Hepatocyte (in vitro differentiated cells): ENCODE measurements at regions not wholly inside any gene's neighbourhood (a gene's known extent, or its start where the extent isn't known, plus 50 kb on each side); places are given as distances from the start of the nearest gene placed in this dataset.

ENCODE experiments used
- DNase-seq: peaks from one replicate; pipeline ENCODE4 v3.0.0-alpha.2; 2016; ENCODE audit warnings: low spot score
- H2AFZ ChIP-seq: fragments of 200-600 bp; sonication (generic); 2 replicates; pipeline ENCODE4 v1.6.0; 2016; ENCODE audit warnings: antibody characterized with exemption, mild to moderate bottlenecking
- H3K27ac ChIP-seq: fragments of 200-600 bp; sonication (generic); 2 replicates; pipeline ENCODE4 v1.5.1; 2016; ENCODE audit warnings: mild to moderate bottlenecking
- H3K27me3 ChIP-seq: fragments of 200-600 bp; sonication (generic); 2 replicates; pipeline ENCODE4 v1.6.1; 2016
- H3K36me3 ChIP-seq: fragments of 200-600 bp; sonication (generic); replicated peaks from 2 replicates; pipeline ENCODE4 v1.5.1; 2016; ENCODE audit warnings: low read depth; ENCODE audit not compliant: insufficient read depth
- H3K4me1 ChIP-seq: fragments of 200-600 bp; sonication (generic); 2 replicates; pipeline ENCODE4 v1.5.1; 2016; ENCODE audit warnings: mild to moderate bottlenecking, moderate library complexity; ENCODE audit not compliant: insufficient read depth
- H3K4me2 ChIP-seq: fragments of 200-600 bp; sonication (generic); 2 replicates; pipeline ENCODE4 v1.6.0; 2016
- H3K4me3 ChIP-seq: fragments of 200-600 bp; sonication (generic); 2 replicates; pipeline ENCODE4 v1.5.1; 2016; ENCODE audit warnings: mild to moderate bottlenecking
- H3K79me2 ChIP-seq: fragments of 200-600 bp; sonication (generic); 2 replicates; pipeline ENCODE4 v1.6.0; 2017; ENCODE audit warnings: mild to moderate bottlenecking
- H3K9me2 ChIP-seq: fragments of 200-600 bp; sonication (generic); replicated peaks from 2 replicates; pipeline ENCODE4 v1.6.0; 2017; ENCODE audit warnings: mild to moderate bottlenecking; ENCODE audit not compliant: insufficient read depth
- H3K9me3 ChIP-seq: fragments of 200-600 bp; sonication (generic); 2 replicates; pipeline ENCODE4 v1.5.1; 2016; ENCODE audit warnings: low read depth, mild to moderate bottlenecking
- H4K20me1 ChIP-seq: fragments of 200-600 bp; sonication (generic); 2 replicates; pipeline ENCODE4 v1.6.0; 2016; ENCODE audit warnings: mild to moderate bottlenecking; ENCODE audit not compliant: insufficient read depth, poor library complexity, severe bottlenecking
- CTCF ChIP-seq: fragments of 200-600 bp; sonication (generic); IDR thresholded peaks from 2 replicates; pipeline ENCODE4 v1.5.1; 2016; ENCODE audit warnings: antibody characterized with exemption, mild to moderate bottlenecking; ENCODE audit not compliant: poor library complexity
- EZH2 ChIP-seq: fragments of 200-600 bp; sonication (generic); IDR thresholded peaks from 2 replicates; pipeline ENCODE4 v1.6.1; 2016; ENCODE audit warnings: antibody characterized with exemption, mild to moderate bottlenecking, borderline replicate concordance
- EZH2phosphoT487 ChIP-seq: fragments of 200-600 bp; sonication (generic); IDR thresholded peaks from one replicate; pipeline ENCODE4 v1.6.1; 2018; ENCODE audit warnings: antibody characterized with exemption, mild to moderate bottlenecking, low read depth, moderate library complexity; ENCODE audit not compliant: unreplicated experiment, severe bottlenecking
- whole genome bisulfite sequencing: methylation state at CpG from one replicate; pipeline ENCODE4 v1.1.6; 2016; ENCODE audit warnings: low lambda C conversion rate; ENCODE audit errors: missing lambda C conversion rate; 5-methylcytosine and 5-hydroxymethylcytosine counted together

- no peak overlapping the region for H3K27ac ChIP-seq
- no peak overlapping the region for H2AFZ ChIP-seq
- TF ChIP-seq CTCF, result no peak
- no peak for TF ChIP-seq EZH2phosphoT487
- no peak for TF ChIP-seq EZH2
- no peaks in the 10 kb centered on the region for H3K27me3 ChIP-seq
- H3K9me2 ChIP-seq, result no peaks in the 10 kb centered on the region
- no peak overlapping the region for H3K4me2 ChIP-seq
- no peaks in the 10 kb centered on the region for H3K79me2 ChIP-seq
- H3K36me3 ChIP-seq, result no peaks in the 10 kb centered on the region
- no peak overlapping the region for H3K4me3 ChIP-seq
- peaks cover 6% of the 10 kb centered on the region for H3K4me1 ChIP-seq
- H3K9me3 ChIP-seq, result no peaks in the 10 kb centered on the region
- no peak for DNase-seq
- 96% methylated on average over 3 of the region's 3 CpGs for WGBS
- no peaks in the 10 kb centered on the region for H4K20me1 ChIP-seq
Observed at GRCh38 chr1:219755234-219755633, 142.3 kb upstream of the ZC3H11B start.

GRCh38 chr1:219754767-219755166, 141.9 kb upstream of the ZC3H11B start:
- Histone ChIP-seq H3K4me3 (no peak overlapping the region), H3K27ac (no peak overlapping the region), H2AFZ (no peak overlapping the region), H4K20me1 (no peaks in the 10 kb centered on the region), H3K9me2 (no peaks in the 10 kb centered on the region), H3K79me2 (no peaks in the 10 kb centered on the region), H3K4me1 (peaks cover 6% of the 10 kb centered on the region), H3K4me2 (no peak overlapping the region), H3K9me3 (no peaks in the 10 kb centered on the region), H3K27me3 (no peaks in the 10 kb centered on the region), H3K36me3 (no peaks in the 10 kb centered on the region)
- no peak for DNase-seq
- TF ChIP-seq EZH2phosphoT487, result no peak
- TF ChIP-seq CTCF, result no peak
- TF ChIP-seq EZH2, result no peak
- 53% methylated on average over 2 of the region's 2 CpGs for WGBS

GRCh38 chr1:219753914-219754313, 141.0 kb upstream of the ZC3H11B start:
- Histone ChIP-seq H3K36me3 (no peaks in the 10 kb centered on the region), H3K79me2 (no peaks in the 10 kb centered on the region)
- 24% methylated on average over 4 of the region's 4 CpGs for WGBS

More at GRCh38 chr1:219753914-219754313, 141.0 kb upstream of the ZC3H11B start:
- no peak overlapping the region for H3K27ac ChIP-seq
- no peak for DNase-seq
- no peak overlapping the region for H3K4me2 ChIP-seq
- H4K20me1 ChIP-seq, result no peaks in the 10 kb centered on the region
- no peaks in the 10 kb centered on the region for H3K27me3 ChIP-seq
- peaks cover 6% of the 10 kb centered on the region for H3K4me1 ChIP-seq
- H3K4me3 ChIP-seq, result no peak overlapping the region
- H2AFZ ChIP-seq, result no peak overlapping the region
- TF ChIP-seq EZH2phosphoT487, result no peak
- no peak for TF ChIP-seq CTCF
- TF ChIP-seq EZH2, result no peak
- H3K9me2 ChIP-seq, result no peaks in the 10 kb centered on the region
- H3K9me3 ChIP-seq, result no peaks in the 10 kb centered on the region
